H1 (cell line): ENCODE measurements at regions not wholly inside any gene's neighbourhood (a gene's known extent, or its start where the extent isn't known, plus 50 kb on each side); places are given as distances from the start of the nearest gene placed in this dataset.

ENCODE experiments used
- BACH1 ChIP-seq: IDR thresholded peaks from 2 replicates; pipeline ENCODE4 v1.6.1; 2012; ENCODE audit warnings: low read length, improper control_type of control experiment
- CBX8 ChIP-seq: fragments of 300-800, 300-1000 bp; sonication (generic); IDR thresholded peaks from 2 replicates; pipeline ENCODE4 v1.7.1; 2016; ENCODE audit warnings: low read depth, low read length, borderline replicate concordance
- CTBP2 ChIP-seq: IDR thresholded peaks from 2 replicates; pipeline ENCODE4 v1.7.0; 2011; ENCODE audit warnings: borderline replicate concordance, mild to moderate bottlenecking, moderate library complexity, mixed read lengths, low read length; ENCODE audit not compliant: insufficient read depth, insufficient read length
- GTF2F1 ChIP-seq: IDR thresholded peaks from 2 replicates; pipeline ENCODE4 v1.6.1; 2012; ENCODE audit warnings: low read depth, low read length, improper control_type of control experiment, borderline replicate concordance
- KDM1A ChIP-seq: fragments of 200-600, 300-600 bp; sonication (generic); IDR thresholded peaks from 2 replicates; pipeline ENCODE4 v1.7.1; 2016; ENCODE audit warnings: mild to moderate bottlenecking, low read length, borderline replicate concordance
- NRF1 ChIP-seq: IDR thresholded peaks from 2 replicates; pipeline ENCODE4 v1.6.1; 2011; ENCODE audit warnings: mild to moderate bottlenecking, low read depth, low read length, improper control_type of control experiment
- RNF2 ChIP-seq: fragments of 200-900, 300-1000 bp; sonication (generic); IDR thresholded peaks from 2 replicates; pipeline ENCODE4 v1.7.1; 2016; ENCODE audit warnings: borderline replicate concordance, low read depth, mild to moderate bottlenecking, antibody characterized with exemption, low read length; ENCODE audit not compliant: poor library complexity, severe bottlenecking; ENCODE audit errors: missing control alignments
- RXRA ChIP-seq: IDR thresholded peaks from 2 replicates; pipeline ENCODE4 v1.6.1; 2011; ENCODE audit warnings: low read depth, mild to moderate bottlenecking, low read length, moderate library complexity; ENCODE audit not compliant: insufficient read depth
- SP2 ChIP-seq: IDR thresholded peaks from 2 replicates; pipeline ENCODE4 v1.6.1; 2012; ENCODE audit warnings: mild to moderate bottlenecking, low read length, inconsistent platforms
- SP4 ChIP-seq: IDR thresholded peaks from 2 replicates; pipeline ENCODE4 v1.6.1; 2012; ENCODE audit warnings: low read length, inconsistent platforms
- TF ChIP-seq, protein P1 (sequence below): fragments of 300-600 bp; sonication (generic); IDR thresholded peaks from 2 replicates; pipeline ENCODE4 v1.7.1; 2012; ENCODE audit warnings: low read length, moderate library complexity, mild to moderate bottlenecking, inconsistent platforms; ENCODE audit not compliant: insufficient replicate concordance
- TF ChIP-seq, protein P2 (sequence below): IDR thresholded peaks from 2 replicates; pipeline ENCODE4 v1.6.1; 2011; ENCODE audit warnings: low read depth, mild to moderate bottlenecking, low read length; ENCODE audit not compliant: insufficient read depth

DNA sequence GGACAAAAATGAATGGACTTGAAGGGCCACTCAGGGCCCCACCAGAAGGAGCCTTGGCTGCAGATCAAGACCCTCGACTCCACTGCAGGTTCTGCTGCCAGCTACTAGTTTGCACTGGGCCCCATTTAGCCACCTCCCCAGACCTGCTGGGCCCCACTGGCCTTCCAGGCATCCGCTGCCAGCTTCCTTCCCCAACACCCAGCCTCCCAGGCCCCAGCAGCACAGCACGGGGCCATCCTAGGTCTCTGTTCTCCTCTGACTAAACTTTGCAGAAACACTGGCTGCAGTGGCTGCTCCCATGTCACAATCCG, 277.4 kb upstream of the KLF14 start (continued):
- TF ChIP-seq, protein P1, sequence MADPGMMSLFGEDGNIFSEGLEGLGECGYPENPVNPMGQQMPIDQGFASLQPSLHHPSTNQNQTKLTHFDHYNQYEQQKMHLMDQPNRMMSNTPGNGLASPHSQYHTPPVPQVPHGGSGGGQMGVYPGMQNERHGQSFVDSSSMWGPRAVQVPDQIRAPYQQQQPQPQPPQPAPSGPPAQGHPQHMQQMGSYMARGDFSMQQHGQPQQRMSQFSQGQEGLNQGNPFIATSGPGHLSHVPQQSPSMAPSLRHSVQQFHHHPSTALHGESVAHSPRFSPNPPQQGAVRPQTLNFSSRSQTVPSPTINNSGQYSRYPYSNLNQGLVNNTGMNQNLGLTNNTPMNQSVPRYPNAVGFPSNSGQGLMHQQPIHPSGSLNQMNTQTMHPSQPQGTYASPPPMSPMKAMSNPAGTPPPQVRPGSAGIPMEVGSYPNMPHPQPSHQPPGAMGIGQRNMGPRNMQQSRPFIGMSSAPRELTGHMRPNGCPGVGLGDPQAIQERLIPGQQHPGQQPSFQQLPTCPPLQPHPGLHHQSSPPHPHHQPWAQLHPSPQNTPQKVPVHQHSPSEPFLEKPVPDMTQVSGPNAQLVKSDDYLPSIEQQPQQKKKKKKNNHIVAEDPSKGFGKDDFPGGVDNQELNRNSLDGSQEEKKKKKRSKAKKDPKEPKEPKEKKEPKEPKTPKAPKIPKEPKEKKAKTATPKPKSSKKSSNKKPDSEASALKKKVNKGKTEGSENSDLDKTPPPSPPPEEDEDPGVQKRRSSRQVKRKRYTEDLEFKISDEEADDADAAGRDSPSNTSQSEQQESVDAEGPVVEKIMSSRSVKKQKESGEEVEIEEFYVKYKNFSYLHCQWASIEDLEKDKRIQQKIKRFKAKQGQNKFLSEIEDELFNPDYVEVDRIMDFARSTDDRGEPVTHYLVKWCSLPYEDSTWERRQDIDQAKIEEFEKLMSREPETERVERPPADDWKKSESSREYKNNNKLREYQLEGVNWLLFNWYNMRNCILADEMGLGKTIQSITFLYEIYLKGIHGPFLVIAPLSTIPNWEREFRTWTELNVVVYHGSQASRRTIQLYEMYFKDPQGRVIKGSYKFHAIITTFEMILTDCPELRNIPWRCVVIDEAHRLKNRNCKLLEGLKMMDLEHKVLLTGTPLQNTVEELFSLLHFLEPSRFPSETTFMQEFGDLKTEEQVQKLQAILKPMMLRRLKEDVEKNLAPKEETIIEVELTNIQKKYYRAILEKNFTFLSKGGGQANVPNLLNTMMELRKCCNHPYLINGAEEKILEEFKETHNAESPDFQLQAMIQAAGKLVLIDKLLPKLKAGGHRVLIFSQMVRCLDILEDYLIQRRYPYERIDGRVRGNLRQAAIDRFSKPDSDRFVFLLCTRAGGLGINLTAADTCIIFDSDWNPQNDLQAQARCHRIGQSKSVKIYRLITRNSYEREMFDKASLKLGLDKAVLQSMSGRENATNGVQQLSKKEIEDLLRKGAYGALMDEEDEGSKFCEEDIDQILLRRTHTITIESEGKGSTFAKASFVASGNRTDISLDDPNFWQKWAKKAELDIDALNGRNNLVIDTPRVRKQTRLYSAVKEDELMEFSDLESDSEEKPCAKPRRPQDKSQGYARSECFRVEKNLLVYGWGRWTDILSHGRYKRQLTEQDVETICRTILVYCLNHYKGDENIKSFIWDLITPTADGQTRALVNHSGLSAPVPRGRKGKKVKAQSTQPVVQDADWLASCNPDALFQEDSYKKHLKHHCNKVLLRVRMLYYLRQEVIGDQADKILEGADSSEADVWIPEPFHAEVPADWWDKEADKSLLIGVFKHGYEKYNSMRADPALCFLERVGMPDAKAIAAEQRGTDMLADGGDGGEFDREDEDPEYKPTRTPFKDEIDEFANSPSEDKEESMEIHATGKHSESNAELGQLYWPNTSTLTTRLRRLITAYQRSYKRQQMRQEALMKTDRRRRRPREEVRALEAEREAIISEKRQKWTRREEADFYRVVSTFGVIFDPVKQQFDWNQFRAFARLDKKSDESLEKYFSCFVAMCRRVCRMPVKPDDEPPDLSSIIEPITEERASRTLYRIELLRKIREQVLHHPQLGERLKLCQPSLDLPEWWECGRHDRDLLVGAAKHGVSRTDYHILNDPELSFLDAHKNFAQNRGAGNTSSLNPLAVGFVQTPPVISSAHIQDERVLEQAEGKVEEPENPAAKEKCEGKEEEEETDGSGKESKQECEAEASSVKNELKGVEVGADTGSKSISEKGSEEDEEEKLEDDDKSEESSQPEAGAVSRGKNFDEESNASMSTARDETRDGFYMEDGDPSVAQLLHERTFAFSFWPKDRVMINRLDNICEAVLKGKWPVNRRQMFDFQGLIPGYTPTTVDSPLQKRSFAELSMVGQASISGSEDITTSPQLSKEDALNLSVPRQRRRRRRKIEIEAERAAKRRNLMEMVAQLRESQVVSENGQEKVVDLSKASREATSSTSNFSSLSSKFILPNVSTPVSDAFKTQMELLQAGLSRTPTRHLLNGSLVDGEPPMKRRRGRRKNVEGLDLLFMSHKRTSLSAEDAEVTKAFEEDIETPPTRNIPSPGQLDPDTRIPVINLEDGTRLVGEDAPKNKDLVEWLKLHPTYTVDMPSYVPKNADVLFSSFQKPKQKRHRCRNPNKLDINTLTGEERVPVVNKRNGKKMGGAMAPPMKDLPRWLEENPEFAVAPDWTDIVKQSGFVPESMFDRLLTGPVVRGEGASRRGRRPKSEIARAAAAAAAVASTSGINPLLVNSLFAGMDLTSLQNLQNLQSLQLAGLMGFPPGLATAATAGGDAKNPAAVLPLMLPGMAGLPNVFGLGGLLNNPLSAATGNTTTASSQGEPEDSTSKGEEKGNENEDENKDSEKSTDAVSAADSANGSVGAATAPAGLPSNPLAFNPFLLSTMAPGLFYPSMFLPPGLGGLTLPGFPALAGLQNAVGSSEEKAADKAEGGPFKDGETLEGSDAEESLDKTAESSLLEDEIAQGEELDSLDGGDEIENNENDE = no peak
- no peak for TF ChIP-seq KDM1A
- TF ChIP-seq RNF2 = no peak
- TF ChIP-seq BACH1 = no peak
- TF ChIP-seq CTBP2 = no peak
- TF ChIP-seq RXRA = no peak
- TF ChIP-seq, protein P2, sequence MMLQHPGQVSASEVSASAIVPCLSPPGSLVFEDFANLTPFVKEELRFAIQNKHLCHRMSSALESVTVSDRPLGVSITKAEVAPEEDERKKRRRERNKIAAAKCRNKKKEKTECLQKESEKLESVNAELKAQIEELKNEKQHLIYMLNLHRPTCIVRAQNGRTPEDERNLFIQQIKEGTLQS = no peak
- no peak for TF ChIP-seq CBX8
- no peak for TF ChIP-seq SP2
- TF ChIP-seq SP4 = no peak
- TF ChIP-seq GTF2F1 = no peak
- no peak for TF ChIP-seq NRF1
